HG03565 (cell line): ENCODE measurements at regions not wholly inside any gene's neighbourhood (a gene's known extent, or its start where the extent isn't known, plus 50 kb on each side); places are given as distances from the start of the nearest gene placed in this dataset.
"Not testable (repeated sequence)": the region's sequence is repeated elsewhere in the genome, so short reads cannot be mapped to it uniquely, and the experiment has no call there.

Experiments
- ATAC-seq: cut with Tn5 transposase; IDR thresholded peaks from one replicate; pipeline ENCODE4 v1.9.1; 2021; ENCODE audit warnings: mild to moderate bottlenecking, moderate library complexity; ENCODE audit not compliant: unreplicated experiment

DNA sequence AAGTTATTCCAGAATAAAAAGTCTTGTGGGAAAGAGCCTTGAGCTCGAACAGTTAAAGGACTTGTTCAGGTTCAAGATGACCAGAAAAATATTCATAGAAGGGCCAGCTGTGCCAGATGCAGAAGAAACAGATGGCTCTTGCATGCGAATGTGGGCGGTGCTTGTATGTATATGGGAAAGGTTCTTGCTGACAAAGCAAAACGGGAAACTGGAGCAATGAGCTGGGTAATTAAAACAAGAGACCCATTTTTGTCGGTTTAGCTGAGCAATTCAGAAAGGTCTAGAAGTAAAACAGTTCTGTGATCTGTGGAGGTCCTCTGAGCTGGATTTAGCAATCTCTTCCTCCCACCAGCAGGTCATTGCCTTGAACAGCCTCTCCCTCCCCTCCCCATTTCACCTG is 107.2 kb upstream of the MARK1 start:
- no peak for ATAC-seq

DNA sequence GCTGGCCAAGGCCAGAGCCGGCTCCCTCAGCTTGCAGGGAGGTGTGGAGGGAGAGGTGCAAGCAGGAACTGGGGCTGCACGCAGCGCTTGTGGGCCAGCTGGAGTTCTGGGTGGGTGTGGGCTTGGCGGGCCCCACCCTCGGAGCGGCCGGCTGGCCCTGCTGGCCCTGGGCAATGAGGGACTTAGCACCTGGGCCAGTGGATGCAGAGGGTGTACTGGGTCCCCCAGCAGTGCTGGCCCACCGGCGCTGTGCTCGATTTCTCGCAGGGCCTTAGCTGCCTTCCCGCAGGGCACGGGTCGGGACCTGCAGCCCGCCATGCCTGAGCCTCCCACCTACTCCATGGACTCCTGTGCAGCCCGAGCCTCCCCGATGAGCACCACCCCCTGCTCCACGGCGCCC is 115.6 kb upstream of the MARK1 start:
- not testable (repeated sequence) for ATAC-seq

DNA sequence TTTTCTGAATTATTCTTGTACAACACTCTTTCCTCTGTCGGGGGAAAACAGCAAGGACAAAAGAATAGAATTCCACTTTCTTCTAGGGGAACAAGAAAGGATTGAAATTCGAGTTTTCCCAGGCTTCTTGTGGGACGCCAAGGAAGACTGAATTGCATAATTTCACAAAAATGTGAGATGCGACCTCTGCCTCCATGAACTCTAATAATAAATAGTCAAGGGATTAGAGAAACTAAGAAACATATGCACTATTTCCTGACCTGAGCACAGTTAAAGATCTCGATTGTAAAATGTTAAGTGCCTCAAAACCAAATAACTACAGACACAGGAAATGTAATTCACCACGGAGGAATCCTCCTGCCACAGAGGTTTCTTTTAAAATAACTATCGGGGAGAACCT is 117.3 kb upstream of the MARK1 start:
- no peak for ATAC-seq

DNA sequence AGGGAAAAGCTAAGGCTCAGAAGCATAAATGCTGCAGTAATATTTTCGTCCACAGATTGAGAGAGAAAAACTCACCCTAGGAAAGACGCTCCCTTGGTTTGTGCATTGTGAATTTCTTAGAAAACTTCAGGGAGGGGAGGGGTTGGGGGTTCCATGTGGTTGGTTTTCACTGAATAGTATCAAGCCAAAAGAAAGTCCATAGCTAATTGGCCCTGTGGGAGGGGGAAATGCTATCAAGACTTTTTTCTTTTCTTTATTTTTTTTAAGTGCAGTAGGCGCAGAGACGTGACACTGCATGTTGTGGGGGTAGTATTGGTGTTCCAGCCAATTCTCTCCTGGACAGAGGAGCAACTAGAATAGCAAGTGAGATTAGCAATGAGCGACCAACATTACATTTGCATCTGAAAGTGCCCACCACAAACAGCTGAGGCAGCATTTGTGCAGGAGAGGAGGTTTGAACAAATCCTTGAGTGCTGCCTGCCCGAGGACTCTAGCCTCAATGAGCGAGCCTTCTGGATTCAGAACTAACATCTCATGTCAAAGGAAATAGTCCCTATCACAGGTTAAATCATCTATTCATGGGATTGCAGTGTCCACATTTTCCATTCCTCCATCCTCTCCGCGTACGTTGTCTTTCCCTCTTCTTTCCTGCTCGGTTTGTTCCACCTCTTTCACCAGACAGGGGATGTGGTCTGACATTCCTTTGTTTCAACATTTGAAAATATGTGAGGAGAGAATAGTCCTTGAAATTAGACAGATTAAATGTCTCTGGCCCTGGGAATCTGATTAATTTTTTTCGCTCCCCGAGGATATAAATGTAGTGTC is 118.0 kb upstream of the MARK1 start:
- no peak for ATAC-seq

DNA sequence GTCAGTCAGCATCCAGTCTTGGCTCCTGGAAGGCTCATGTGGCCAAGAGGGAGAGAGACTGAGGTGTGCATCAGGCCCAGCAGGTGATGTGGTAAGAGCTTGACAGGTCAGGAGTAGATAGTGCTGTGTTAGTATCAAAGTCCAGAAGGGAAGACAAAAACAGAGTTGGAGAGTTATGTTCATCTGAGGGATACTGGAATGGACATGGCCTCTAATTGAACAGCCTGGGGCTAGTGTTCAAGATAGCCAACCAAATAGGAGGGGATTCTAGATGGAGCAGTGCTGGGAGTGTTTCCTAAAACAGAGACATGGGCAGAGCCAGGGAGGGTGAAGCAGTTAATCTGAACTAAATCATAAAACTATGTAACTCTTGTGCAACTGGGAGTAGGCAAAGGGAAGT is 120.7 kb upstream of the MARK1 start:
- no peak for ATAC-seq

DNA sequence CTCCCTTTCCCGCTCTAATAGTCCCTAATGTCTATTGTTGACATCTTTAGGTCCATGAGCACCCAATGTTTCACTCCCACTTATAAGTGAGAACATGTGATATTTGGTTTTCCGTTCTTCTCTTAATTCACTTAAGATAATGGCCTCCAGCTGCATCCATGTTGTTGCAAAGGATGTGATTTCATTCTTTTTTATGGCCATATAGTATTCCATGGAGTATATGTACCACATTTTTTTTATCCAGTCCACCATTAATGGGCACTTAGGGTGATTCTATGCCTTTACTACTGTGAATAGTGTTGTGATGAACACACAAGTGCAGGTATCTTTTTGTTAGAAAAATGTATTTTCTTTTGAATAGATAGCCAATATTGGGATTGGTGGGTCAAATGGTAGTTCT is 126.0 kb upstream of the RAB3GAP2 start:
- ATAC-seq: no peak

DNA sequence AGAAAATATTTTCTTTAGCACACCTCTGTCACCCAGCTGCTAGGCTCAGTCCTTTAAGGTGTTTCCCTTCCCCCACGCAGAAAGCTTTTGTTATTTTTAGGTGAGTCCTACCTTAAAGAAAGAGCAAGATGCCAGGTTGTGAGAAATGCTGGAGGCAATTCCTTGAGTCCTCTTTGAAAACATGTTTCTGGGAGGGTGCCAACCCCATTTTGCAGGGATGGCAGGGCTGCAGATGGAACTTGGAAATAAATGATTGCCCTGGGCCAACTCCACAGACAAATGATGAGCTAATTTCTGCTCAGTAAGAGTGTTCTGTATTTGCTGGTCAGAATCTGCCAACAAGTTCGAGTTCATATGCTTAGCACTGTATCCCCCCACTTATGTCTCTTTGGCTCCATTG is 119.2 kb upstream of the RAB3GAP2 start:
- no peak for ATAC-seq

DNA sequence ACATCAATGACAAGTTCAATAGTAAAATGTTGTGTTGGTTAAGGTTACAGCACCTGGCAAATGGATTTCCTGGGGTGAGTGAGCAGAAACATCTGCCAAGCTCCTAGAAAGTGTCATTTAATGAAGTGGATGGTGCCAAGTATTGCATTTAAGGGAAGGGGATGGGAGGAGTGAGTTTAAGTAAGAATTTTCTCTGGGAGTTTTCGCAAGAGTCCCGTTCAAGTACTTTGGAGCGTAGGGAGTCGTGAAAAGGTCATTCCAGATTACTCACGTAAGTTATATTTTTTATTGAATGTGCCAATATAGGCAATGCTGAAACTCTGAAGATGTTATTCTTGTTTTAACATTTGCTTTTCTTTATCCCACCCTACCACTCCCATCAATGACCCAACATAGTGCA is 117.4 kb upstream of the RAB3GAP2 start:
- ATAC-seq: no peak

DNA sequence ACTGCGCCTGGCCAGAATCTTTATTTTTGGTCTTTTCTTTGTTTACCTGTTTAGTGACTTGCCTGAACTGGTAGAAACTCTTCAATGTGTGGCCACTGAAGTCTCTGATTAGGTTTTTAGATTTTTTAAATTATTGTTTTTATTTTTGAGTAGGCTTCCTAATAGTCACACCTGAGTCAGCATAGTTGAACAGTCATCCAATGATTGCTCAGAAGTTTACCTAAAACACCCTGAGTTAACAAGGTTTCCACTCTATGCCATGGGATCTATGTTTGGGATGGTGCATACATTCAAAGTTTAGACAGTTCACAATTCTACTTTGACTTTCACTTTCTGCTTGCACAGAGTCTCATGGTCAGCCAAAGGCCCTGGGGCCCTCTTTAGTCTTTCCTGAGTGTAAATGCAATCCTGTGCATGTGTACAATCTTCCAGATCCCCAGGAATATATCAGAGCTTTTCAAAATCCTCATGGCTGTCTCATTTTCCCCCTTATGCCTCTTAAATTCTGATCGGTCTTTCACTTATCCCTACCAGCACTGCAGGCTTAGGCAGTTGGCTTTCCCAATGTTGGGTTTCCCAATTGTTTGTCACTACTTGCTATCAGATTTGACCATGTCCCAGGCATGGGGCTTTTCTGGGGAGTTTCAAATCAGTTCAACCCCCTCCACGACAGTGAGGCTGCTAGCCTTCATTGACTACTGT is 114.4 kb upstream of the RAB3GAP2 start:
- no peak for ATAC-seq

DNA sequence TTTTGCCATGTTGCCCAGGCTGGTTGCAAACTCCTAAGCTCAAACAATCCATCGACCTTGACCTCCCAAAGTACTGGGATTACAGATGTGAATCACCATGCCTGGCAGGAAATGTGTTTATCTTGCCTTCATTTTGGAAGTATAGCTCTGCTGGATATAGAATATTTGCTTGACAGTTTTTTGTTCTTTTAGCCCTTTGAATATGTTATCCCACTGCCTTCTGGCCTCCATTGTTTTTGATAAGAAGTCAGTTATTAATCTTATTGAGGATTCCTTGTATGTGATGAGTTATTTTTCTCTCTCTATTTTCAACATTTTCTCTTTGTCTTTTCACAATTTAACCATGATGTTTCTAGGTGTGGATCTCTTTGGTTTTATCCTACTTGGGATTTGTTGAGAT is 112.9 kb upstream of the RAB3GAP2 start:
- no peak for ATAC-seq

DNA sequence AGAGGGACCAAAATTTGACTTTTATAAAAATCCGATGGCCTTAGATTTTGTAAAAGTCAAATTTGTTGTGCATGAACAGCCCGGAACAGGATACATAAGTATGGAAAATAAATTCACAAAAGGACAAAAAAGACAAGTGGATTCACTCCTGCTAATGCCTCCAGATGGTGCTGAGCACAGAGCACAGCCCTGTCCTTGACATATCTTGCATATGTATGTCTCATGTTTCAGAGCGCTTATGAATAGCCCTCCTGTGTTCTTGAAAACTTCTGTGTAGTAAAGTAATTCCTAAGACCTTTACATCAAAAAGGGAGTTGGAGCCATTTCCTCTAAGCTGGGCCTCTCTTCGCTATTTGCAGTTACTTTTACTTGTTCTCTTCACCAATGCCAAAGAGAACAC is 110.7 kb upstream of the RAB3GAP2 start:
- no peak for ATAC-seq

DNA sequence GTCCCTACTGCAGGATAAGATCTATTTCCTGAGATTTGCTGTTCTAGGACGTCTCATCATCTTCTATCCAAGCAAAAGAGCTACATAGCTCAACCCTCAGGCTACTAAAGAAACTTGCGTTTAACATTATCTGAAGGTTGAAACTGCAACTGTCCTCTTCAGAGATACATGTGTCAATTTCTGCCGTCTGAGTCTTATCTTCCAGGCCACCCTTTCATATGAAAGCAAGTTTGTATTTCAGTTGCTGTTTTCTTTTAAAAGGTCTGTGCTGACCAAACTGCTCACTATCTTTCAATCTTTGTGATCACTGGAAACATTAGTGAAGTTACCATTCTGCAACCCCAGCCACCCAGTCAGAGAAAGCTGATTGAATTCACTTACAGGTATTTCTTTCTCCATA is 108.6 kb upstream of the RAB3GAP2 start:
- no peak for ATAC-seq

DNA sequence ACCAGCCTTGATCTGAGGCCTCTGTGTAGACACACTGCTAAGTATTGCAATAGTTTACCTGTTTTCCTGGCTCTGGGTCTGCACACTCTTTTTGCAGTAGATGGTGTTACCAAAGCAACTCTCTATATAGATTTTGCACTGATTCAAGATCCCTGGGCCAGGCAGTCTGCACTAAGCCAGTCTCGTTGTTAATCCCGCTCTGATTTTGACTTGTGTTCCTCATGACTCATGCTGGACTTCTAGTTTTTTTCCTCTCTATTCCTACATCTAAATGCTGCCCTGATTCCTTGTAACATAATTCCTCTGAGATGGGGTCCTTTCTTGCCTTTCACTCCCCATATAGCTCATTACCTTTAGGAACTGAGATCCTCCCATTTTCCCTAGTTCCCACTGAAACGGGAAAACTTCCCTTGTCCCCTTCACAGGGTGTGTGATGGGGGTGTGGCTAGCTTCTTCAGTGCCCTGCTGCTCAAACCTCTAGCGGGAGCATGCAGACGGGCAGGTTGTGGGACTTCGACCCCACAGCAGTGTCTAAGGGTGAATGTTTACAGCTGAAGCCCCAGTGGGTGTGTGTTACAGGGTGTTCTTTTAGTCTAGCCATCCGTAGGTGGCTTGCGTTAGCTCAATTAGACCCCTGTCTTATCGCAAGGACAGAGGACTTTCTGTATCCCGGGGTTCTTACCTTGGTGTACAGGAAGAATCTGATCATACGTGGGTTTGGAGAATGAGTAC is 106.5 kb upstream of the RAB3GAP2 start:
- no peak for ATAC-seq

DNA sequence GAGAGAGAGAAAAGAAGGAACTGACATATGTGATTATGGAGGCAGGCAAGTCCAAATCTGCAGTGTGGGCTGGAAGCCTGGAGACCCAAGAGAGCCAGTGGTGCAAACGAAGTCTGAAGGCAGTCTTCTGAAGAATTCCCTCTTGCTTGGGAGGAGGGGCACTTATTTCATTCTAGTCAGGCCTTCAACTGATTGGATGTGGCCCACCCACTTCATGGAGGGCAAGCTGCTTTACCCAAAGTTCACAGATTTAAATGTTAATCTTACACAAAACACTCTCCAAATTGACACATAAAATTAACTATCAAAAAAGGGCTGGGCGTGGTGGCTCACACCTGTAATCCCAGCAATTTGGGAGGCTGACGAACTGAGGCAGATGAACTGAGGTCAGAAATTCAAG is 103.5 kb upstream of the RAB3GAP2 start:
- no peak for ATAC-seq

DNA sequence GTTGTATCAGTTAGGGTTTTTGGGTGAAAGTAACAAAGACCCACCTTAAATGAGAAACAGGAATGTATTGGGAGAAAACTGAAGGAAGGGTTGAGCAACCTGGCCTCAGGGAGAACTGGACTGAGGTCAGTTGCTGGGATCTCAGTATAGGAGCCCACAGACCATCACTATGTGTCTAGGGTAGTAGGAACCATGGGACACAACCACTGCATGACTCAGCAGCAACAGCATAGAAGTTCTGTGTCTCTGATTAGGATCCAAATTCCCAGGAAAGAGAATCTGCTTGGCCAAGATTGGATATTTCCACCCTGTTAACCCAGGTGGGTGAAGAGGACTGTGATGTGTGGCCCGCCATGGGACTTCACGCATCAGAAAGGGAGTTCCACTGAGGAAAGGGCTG is 102.2 kb upstream of the RAB3GAP2 start:
- ATAC-seq: no peak

DNA sequence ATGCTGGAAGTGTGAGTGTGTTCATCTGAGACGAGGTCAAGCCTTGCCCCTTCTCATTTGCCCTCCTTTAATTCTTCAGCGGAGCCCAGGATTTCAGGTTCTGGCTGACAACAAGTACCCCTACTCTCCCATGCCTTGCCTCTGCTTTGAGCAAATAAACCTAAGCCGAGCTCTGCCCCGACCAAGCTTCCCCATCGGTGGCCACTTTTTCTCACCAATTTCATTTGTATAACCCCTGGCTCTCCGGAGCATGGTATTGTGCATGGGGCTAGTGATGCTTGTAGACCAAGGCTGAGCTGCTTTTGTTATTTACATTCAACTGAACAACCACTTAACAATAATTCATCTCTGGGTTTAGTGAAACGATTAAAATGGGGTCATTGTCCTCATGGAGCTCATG is 100.2 kb upstream of the RAB3GAP2 start:
- ATAC-seq: no peak

DNA sequence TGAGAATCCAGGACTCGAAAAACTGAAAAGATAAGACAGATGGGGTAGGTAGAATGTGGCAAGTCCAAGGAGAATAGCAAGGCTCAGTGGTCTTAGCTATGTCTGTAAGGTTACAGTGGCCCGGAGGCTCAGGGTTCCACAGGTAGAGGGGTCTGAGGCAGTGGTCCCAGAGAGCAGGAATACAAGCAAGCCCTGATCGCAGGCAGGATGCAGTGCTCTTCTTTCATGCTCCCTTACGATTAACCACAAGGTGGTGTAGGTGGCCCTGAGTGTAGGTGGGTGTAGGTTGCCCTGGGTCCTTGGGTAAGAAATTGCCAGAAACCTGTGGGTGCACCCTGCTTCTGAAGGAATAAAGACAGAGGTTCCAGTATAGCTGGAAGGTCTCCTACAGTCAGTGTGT is 99.1 kb upstream of the RAB3GAP2 start:
- no peak for ATAC-seq

DNA sequence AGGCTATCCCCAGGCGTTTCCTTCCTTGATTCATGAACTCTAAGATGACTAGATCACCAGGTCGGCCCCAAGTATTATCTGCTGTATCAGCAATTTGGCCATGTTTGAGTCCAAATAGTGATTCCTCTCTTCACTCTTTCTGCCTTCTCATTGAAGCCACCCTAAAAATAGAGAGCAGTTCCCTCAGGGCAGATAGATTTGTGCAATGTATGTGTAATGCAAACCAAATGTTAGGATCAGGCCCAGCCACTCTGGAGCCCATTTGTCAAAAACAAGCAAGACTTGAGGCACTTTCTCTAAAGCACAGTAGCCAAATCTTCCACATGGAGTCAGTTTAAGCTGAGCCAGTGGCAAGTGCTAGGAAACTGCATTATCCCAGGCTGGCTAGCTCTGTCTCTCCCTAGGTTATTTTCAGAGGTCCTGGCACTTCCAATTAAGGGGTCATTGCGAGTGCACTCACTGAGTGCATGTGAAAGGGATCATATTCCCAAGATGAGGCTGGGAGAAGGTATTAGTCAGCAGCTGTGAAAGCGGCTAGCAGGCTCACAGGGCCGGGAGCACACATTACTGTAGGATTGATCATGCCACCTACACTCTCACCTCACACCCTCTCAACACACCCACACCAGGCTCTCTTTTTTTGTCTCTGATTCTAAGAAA is 97.9 kb upstream of the RAB3GAP2 start:
- ATAC-seq: no peak

DNA sequence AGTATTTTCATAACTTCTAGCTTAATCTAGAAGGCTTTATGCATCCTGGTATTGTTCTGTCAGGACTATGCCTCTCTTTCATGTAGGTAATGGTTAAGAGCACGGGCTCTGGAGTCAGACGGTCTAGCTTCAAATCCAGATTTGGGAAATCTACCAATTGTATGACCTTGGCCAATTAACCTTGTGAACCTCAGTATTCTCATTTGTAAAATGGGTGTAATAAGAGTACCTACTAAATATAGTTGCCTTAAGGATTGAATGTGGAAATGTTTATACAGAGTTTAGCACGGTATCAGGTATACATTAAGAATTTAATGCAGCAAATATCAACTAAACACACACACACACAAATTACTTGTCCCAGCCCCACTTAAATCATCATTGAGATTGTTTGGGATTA is 97.3 kb upstream of the RAB3GAP2 start:
- ATAC-seq: no peak

DNA sequence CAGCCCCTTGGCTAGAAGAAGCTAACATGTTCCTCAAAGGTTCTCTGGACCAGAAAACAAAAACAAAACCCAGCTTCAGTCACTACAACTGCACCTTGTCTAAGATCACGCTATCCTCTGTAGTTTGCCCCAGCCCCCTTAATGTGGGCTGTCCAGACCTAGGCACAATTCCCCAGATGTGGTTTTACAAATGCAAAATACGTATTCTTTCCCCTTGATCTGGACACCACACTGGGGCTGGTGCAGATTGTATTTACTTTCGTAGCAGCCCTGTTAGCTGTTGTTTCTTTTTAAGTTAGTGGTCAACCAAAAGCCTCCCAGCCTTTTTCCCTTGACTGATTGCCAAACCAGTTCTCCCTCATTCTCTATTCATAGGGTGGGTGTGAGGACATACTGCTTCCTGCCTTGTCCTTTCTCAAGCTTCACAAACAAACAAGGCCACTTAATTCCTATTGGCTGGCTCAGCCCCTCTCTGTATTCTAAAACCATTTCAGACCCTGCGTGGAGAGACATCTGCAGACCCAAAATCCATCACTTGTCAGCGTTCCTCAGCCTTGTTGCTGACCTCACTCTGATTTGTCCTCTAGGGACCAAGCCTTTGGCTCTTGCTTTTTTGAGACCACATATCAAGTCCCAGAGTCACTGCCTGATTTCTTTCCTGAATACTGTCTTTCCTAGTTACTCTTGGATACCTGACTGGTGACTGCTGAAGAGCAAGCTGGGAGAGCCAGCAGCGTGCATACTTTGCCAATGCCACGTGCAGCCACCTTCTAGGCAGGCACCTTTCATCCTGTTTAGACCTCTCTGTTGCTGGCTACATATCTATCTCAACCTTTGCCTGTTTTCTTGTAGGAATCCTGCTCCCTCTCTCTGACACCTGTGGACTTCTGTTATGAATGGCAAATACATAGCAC is 96.4 kb upstream of the RAB3GAP2 start:
- no peak for ATAC-seq
